CD14-positive monocyte (primary cell): ENCODE measurements at regions not wholly inside any gene's neighbourhood (a gene's known extent, or its start where the extent isn't known, plus 50 kb on each side); places are given as distances from the start of the nearest gene placed in this dataset.

ENCODE experiments used
- DNase-seq, 3 donors: peaks; one replicate each; pipeline ENCODE4 v3.0.0-alpha.2; 2011 to 2022
- H2AFZ ChIP-seq: 2 replicates; pipeline ENCODE4 v1.6.0; 2012; ENCODE audit warnings: mild to moderate bottlenecking, low read depth, low read length, inconsistent platforms; ENCODE audit not compliant: insufficient read depth, poor library complexity, severe bottlenecking
- H3K27ac ChIP-seq, 2 donors: 1 replicate in 1 of 2; 2 replicates in 1 of 2; pipeline ENCODE4 v1.5.1; 2012 to 2013; ENCODE audit warnings: low read length in 2 of 2, control low read depth in 1 of 2, inconsistent platforms in 1 of 2, low read depth in 1 of 2, mild to moderate bottlenecking in 1 of 2
- H3K27me3 ChIP-seq, 2 donors: one replicate each; pipeline versions ENCODE4 v1.6.0 to v1.6.1; 2011 to 2013; ENCODE audit warnings: low read length in 2 of 2; ENCODE audit not compliant: control insufficient read depth in 2 of 2, insufficient read depth in 2 of 2
- H3K36me3 ChIP-seq, 2 donors: replicated peaks in 1 of 2; 1 replicate in 1 of 2; 2 replicates in 1 of 2; pipeline versions ENCODE4 v1.5.1 to v1.6.1; 2012 to 2013; ENCODE audit warnings: low read length in 2 of 2, control low read depth in 1 of 2, inconsistent platforms in 1 of 2, mild to moderate bottlenecking in 1 of 2; ENCODE audit not compliant: insufficient read depth in 2 of 2, control insufficient read depth in 1 of 2
- H3K4me1 ChIP-seq, 2 donors: 1 replicate in 1 of 2; 2 replicates in 1 of 2; pipeline versions ENCODE4 v1.5.1 to v1.6.1; 2012 to 2013; ENCODE audit warnings: low read length in 2 of 2, control low read depth in 1 of 2, inconsistent platforms in 1 of 2, mild to moderate bottlenecking in 1 of 2, moderate library complexity in 1 of 2; ENCODE audit not compliant: insufficient read depth in 2 of 2, control insufficient read depth in 1 of 2
- H3K4me2 ChIP-seq: replicated peaks from 2 replicates; pipeline ENCODE3; 2012; ENCODE audit warnings: low read length, moderate library complexity, mild to moderate bottlenecking; ENCODE audit not compliant: poor library complexity, severe bottlenecking; ENCODE audit errors: extremely low read depth
- H3K4me3 ChIP-seq, 3 experiments: fragments of 200-600 bp in 1 of 3; sonication (generic) in 1 of 3; replicated peaks in 1 of 3; 1 replicate in 2 of 3; 2 replicates in 1 of 3; pipeline ENCODE4 v1.5.1; 2011 to 2013; ENCODE audit warnings: low read length in 3 of 3, mild to moderate bottlenecking in 3 of 3, control low read depth in 2 of 3, low read depth in 2 of 3, inconsistent platforms in 1 of 3, moderate library complexity in 1 of 3
- H3K79me2 ChIP-seq: 2 replicates; pipeline ENCODE4 v1.6.0; 2012; ENCODE audit warnings: mild to moderate bottlenecking, control low read depth, inconsistent platforms, low read length, moderate library complexity; ENCODE audit not compliant: insufficient read depth
- H3K9ac ChIP-seq: 2 replicates; pipeline ENCODE4 v1.6.0; 2017; ENCODE audit warnings: low read length, mild to moderate bottlenecking; ENCODE audit not compliant: insufficient read depth, poor library complexity, severe bottlenecking
- H3K9me3 ChIP-seq, 2 donors: replicated peaks in 1 of 2; 1 replicate in 1 of 2; 2 replicates in 1 of 2; pipeline versions ENCODE4 v1.5.1 to v1.6.1; 2012 to 2013; ENCODE audit warnings: low read length in 2 of 2, control low read depth in 1 of 2; ENCODE audit not compliant: control insufficient read depth in 1 of 2, insufficient read depth in 1 of 2
- H4K20me1 ChIP-seq: 2 replicates; pipeline ENCODE4 v1.6.0; 2012; ENCODE audit warnings: mild to moderate bottlenecking, low read length, control low read depth, moderate library complexity; ENCODE audit not compliant: insufficient read depth
- H3K27ac Mint-ChIP-seq, 7 donors: one replicate each; pipeline ENCODE4 v1.8.0; 2020; ENCODE audit warnings: mild to moderate bottlenecking in 7 of 7, mixed read lengths in 7 of 7, moderate library complexity in 6 of 7, inconsistent platforms in 2 of 7
- H3K27me3 Mint-ChIP-seq, 3 donors: one replicate each; pipeline ENCODE4 v1.8.0; 2021 to 2022; ENCODE audit warnings: low read depth in 3 of 3, mild to moderate bottlenecking in 3 of 3, mixed read lengths in 3 of 3, moderate library complexity in 3 of 3, inconsistent platforms in 1 of 3
- H3K36me3 Mint-ChIP-seq, 2 donors: one replicate each; pipeline ENCODE4 v1.8.0; 2020; ENCODE audit warnings: mixed read lengths in 2 of 2, inconsistent platforms in 1 of 2, mild to moderate bottlenecking in 1 of 2
- H3K4me1 Mint-ChIP-seq: one replicate; pipeline ENCODE4 v1.8.0; 2020; ENCODE audit warnings: mild to moderate bottlenecking, mixed read lengths
- H3K4me3 Mint-ChIP-seq, 2 donors: one replicate each; pipeline ENCODE4 v1.8.0; 2020; ENCODE audit warnings: mild to moderate bottlenecking in 2 of 2, mixed read lengths in 2 of 2, moderate library complexity in 1 of 2
- H3K9me3 Mint-ChIP-seq, 7 donors: one replicate each; pipeline ENCODE4 v1.8.0; 2020 to 2022; ENCODE audit warnings: mixed read lengths in 7 of 7, mild to moderate bottlenecking in 6 of 7, moderate library complexity in 6 of 7, inconsistent platforms in 2 of 7
- WGBS: methylation state at CpG from one replicate; pipeline ENCODE4 v1.1.5; 2013; ENCODE audit warnings: missing lambda C conversion rate; ENCODE audit not compliant: insufficient coverage; 5-methylcytosine and 5-hydroxymethylcytosine counted together
- intact Hi-C, 2 donors: fragments of 100-400 bp; cut with micrococcal nuclease; formaldehyde crosslinking; loops; one replicate each; pipeline versions ENCODE4 v1.15.0 to v1.15.1; 2023
- TF ChIP-seq, protein P1 (sequence below): fragments of 200-600 bp; IDR thresholded peaks from one replicate; pipeline ENCODE4 v1.8.0; 2022; ENCODE audit warnings: antibody characterized with exemption, mild to moderate bottlenecking

DNA sequence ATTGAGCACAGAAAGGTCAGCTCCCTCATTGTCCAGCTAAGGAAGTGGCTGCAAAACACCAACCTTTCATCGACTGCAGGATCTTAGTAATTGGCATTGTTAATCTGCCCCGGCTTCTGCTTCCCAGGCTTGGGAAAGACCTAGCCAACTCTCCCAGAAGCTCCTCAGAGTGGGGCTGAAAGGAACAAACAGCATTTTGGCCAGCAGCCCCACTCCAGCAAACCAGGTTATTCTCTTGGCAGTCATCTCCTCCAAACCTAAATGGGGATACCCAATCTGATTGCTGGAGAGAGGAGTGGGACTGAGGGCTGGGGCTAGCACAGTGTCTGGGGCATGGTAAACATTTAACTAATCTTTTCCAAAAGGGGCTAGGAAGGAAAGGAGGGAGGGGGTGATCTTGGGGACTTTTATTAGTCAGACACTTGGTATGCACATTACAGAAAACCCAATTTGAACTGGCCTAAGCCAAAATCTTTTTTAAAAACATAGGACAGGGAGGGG is 294.4 kb downstream of the MN1 start:
- Mint-ChIP-seq H3K36me3 (no peaks in the 10 kb centered on the region), H3K4me1 (peaks cover 2% of the 10 kb centered on the region), H3K27ac (no peak overlapping the region), H3K9me3 (peaks cover 0 to 4% (median 2%) of the 10 kb centered on the region in 7 donors), H3K4me3 (no peak overlapping the region), H3K27me3 (peaks cover 4 to 8% (median 5%) of the 10 kb centered on the region in 3 donors)
- H3K4me1 ChIP-seq = no peaks in the 10 kb centered on the region
- no peaks in the 10 kb centered on the region for H3K27me3 ChIP-seq
- no peak overlapping the region for H3K9ac ChIP-seq
- H3K79me2 ChIP-seq = no peaks in the 10 kb centered on the region
- H3K27ac ChIP-seq = no peak overlapping the region
- DNase-seq = no peak
- no peak overlapping the region for H3K4me3 ChIP-seq
- H2AFZ ChIP-seq = no peak overlapping the region
- H3K4me2 ChIP-seq = no peak overlapping the region
- intact Hi-C loops = no loop called here
- H3K36me3 ChIP-seq = no peaks in the 10 kb centered on the region
- no peaks in the 10 kb centered on the region for H4K20me1 ChIP-seq
- WGBS = 74% methylated on average over 2 of the region's 2 CpGs
- TF ChIP-seq, protein P1, sequence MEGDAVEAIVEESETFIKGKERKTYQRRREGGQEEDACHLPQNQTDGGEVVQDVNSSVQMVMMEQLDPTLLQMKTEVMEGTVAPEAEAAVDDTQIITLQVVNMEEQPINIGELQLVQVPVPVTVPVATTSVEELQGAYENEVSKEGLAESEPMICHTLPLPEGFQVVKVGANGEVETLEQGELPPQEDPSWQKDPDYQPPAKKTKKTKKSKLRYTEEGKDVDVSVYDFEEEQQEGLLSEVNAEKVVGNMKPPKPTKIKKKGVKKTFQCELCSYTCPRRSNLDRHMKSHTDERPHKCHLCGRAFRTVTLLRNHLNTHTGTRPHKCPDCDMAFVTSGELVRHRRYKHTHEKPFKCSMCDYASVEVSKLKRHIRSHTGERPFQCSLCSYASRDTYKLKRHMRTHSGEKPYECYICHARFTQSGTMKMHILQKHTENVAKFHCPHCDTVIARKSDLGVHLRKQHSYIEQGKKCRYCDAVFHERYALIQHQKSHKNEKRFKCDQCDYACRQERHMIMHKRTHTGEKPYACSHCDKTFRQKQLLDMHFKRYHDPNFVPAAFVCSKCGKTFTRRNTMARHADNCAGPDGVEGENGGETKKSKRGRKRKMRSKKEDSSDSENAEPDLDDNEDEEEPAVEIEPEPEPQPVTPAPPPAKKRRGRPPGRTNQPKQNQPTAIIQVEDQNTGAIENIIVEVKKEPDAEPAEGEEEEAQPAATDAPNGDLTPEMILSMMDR = no peak
- no peaks in the 10 kb centered on the region for H3K9me3 ChIP-seq

DNA sequence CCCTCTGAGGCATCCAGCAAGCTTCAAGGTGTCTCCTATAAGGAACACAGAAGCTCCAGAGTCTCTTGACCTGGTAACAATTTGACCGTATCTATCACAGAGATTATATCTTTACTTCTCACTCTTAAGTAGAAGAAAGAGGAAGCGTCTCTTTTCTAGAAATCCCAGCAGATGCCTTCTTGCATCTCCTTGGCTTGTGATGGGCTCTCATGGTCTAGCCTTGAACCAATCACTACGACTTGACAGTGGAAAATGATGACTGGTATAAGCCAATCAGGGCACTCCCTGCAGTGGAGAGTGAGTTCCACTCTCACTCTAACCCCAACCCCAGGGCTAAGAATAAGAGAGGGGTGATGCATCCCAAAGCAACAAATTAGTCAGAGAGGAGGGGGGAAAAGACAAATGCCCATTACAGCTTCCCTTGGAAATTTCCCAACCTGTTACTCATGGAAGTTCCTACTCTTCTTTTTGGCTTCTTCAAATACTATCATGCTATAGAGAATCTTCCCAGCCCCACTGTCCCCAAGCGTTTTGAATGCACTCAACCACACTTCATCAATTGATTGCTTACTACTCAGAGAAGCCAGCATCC is 293.5 kb downstream of the MN1 start:
- TF ChIP-seq, protein P1 = no peak
- Histone ChIP-seq H3K9me3 (no peaks in the 10 kb centered on the region), H2AFZ (no peak overlapping the region), H3K27me3 (no peaks in the 10 kb centered on the region), H3K4me1 (no peaks in the 10 kb centered on the region), H4K20me1 (no peaks in the 10 kb centered on the region), H3K36me3 (no peaks in the 10 kb centered on the region), H3K9ac (no peak overlapping the region), H3K4me3 (no peak overlapping the region), H3K79me2 (no peaks in the 10 kb centered on the region), H3K4me2 (no peak overlapping the region), H3K27ac (no peak overlapping the region)
- Mint-ChIP-seq H3K27ac (no peak overlapping the region), H3K4me1 (peaks cover 7% of the 10 kb centered on the region), H3K4me3 (no peak overlapping the region), H3K27me3 (peaks cover 4 to 8% (median 5%) of the 10 kb centered on the region in 3 donors), H3K36me3 (no peaks in the 10 kb centered on the region), H3K9me3 (peaks cover 0 to 4% (median 2%) of the 10 kb centered on the region in 7 donors)
- DNase-seq = peak in 1 of 3 donors; percentile 9
- WGBS = 40% methylated on average over 1 of the region's 4 CpGs
- intact Hi-C loops = no loop called here
